HG03280 (cell line): ENCODE measurements at regions not wholly inside any gene's neighbourhood (a gene's known extent, or its start where the extent isn't known, plus 50 kb on each side); places are given as distances from the start of the nearest gene placed in this dataset.

Experiments used
- ATAC-seq: cut with Tn5 transposase; IDR thresholded peaks from one replicate; pipeline ENCODE4 v1.9.1; 2021; ENCODE audit warnings: mild to moderate bottlenecking, moderate library complexity; ENCODE audit not compliant: unreplicated experiment

- no peak for ATAC-seq
Measured at GRCh38 chr4:114495471-114495928, 103.1 kb upstream of the UGT8 start.

DNA sequence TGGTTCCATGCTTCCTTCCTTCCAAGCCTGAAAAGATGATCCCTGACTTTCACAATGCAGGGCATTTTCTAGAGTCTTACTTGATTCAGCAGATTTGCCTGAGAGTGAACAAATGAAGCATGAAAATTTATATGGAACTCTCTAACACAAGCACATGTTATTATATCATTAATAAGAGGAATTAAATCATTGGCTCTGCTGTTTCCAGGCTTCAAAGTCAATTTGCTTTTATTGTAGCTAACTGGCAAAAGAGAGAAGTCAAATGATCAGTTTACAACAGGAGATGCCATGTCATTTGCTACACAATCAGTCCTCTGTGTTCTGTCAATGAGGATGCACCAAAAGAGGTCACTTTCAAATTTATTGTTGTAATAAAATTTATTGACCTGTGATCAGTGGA lies 101.5 kb upstream of the UGT8 start:
- ATAC-seq: no peak

GRCh38 chr4:114509340-114509739 lies 89.3 kb upstream of the UGT8 start:
- no peak for ATAC-seq

GRCh38 chr4:114512595-114513295 lies 85.9 kb upstream of the UGT8 start:
- ATAC-seq: no peak

- ATAC-seq: no peak
Measured at GRCh38 chr4:114519368-114519767, 79.2 kb upstream of the UGT8 start.

GRCh38 chr4:114527170-114527569 lies 71.4 kb upstream of the UGT8 start:
- ATAC-seq: no peak

- ATAC-seq: no peak
Measured at GRCh38 chr4:114527637-114528036, 71.0 kb upstream of the UGT8 start.

GRCh38 chr4:114535725-114536124 lies 62.9 kb upstream of the UGT8 start:
- no peak for ATAC-seq

DNA sequence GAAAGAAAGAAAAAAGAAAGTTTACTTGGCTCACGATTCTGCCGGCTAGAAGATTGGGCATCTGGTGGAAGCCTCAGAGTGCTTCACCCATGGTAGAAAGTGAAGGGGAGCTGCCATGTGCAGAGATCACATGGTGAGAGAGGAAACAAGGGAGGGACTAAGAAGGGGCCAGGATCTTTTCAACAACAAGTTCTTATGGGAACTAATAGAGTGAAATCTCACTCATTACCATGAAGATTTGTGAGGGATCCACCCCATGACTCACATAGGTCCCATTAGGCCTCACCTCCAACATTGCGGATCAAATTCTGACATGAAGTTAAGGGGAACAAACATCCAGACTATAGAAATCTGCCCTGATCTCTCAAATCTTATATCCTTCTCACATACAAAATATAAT lies 61.3 kb upstream of the UGT8 start:
- no peak for ATAC-seq

- ATAC-seq: no peak
Measured at GRCh38 chr4:114538012-114538617, 60.5 kb upstream of the UGT8 start.

DNA sequence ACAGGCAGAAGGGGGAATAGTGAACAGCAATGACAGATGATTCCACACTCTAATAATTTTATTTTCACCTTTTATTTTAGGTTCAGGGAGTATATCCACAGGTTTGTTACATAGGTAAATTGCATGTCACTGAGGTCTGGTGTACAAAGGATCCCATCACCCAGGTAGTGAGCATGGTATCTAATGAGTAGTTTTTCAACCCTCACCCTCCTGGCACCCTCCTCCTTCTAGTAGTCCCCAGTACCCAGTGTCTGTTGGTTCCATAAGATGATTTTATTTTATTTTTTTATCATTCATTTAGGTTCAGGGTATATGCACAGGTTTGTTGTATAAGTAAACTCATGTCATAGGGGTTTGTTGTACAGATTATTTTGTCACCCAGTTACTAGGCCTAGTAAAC lies 58.6 kb upstream of the UGT8 start:
- ATAC-seq: no peak

GRCh38 chr4:114547340-114548134 lies 51.1 kb upstream of the UGT8 start:
- ATAC-seq: no peak
